ENCODE measurements at regions not wholly inside any gene's neighbourhood (a gene's known extent, or its start where the extent isn't known, plus 50 kb on each side); places are given as distances from the start of the nearest gene placed in this dataset.

DNA sequence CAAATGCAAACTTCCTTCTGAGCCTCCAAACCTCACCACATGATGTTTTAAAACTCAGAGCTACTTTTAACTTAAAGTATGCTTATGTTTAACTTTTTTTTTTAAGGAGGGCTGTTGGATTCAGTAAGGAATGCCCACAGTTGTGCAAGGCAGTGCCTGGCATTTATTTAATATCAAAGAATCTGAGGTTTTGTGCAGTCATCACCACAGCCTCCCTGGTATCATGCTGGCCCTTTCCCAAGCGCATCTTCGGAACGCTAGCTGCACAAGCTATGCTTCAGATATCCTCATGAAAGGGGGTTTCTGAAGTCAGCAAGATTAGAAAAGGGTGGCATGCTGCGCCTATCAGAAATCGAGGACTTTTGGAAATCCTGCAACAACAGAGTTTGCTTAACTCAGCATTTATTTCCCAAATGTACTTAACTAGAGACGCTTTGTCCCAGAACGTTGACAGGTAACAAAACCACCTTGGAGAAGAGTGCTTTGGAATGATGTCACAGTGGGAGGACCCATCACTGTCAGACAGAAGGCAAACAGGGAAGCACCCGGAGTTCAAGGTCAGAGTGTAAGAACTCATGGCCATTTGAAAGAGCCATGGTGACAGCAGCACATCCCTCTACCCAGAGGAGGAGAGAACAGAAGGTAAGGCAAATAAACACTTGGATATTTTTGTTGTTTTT, 120.2 kb upstream of the IGF1R start:
- no peak overlapping the region for H3K27ac Mint-ChIP-seq
- Histone ChIP-seq H3K27ac (ENCODE audit: low read length in 2 of 2) (no peak overlapping the region), H4K20me1 (ENCODE audit: control insufficient read depth, insufficient read depth, low read length, poor library complexity, severe bottlenecking) (no peaks in the 10 kb centered on the region), H3K4me3 (ENCODE audit: control extremely low read depth in 1 of 5, extremely low read depth in 1 of 5, insufficient read depth in 1 of 5, low read depth in 2 of 5, low read length in 4 of 5) (no peak overlapping the region), H3K79me2 (ENCODE audit: control insufficient read depth, insufficient read depth, low read length) (no peaks in the 10 kb centered on the region), H3K36me3 (replicated peaks in 1 of 2; ENCODE audit: control extremely low read depth in 1 of 2, control insufficient read depth in 1 of 2, extremely low read depth in 1 of 2, insufficient read depth in 2 of 2, low read length in 1 of 2) (no peaks in the 10 kb centered on the region), H3K4me1 (ENCODE audit: control insufficient read depth in 2 of 2, insufficient read depth in 2 of 2, low read length in 2 of 2) (peaks cover 0 to 3% of the 10 kb centered on the region in 2 donors), H3K27me3 (replicated peaks in 1 of 4; ENCODE audit: control extremely low read depth in 1 of 4, control insufficient read depth in 3 of 4, insufficient read depth in 4 of 4, low read length in 3 of 4) (no peaks in the 10 kb centered on the region), H3K9me3 (ENCODE audit: control extremely low read depth in 1 of 3, control insufficient read depth in 2 of 3, insufficient read depth in 1 of 3, low read length in 2 of 3) (no peaks in the 10 kb centered on the region), H2AFZ (ENCODE audit: insufficient read depth, low read depth, low read length, poor library complexity, severe bottlenecking) (no peak overlapping the region), H3K4me2 (replicated peaks; ENCODE audit: low read depth, low read length, poor library complexity, severe bottlenecking) (no peak overlapping the region), H3K9ac (ENCODE audit: low read length) (no peak overlapping the region)
- ChIA-PET POLR2A (no interaction called here), CTCF (interaction anchor here (1.2 kb wide), 1 partner anchor 9 kb away, joined by 7 read pairs; no protein-coding TSS in a partner anchor)
- intact Hi-C loops (cut with micrococcal nuclease): no loop called here
- H3K4me1 Mint-ChIP-seq: no peaks in the 10 kb centered on the region
- H3K27me3 Mint-ChIP-seq: peaks cover 25% of the 10 kb centered on the region
- no peaks in the 10 kb centered on the region for H3K9me3 Mint-ChIP-seq (ENCODE audit: insufficient read depth)
- ATAC-seq (ENCODE audit: low read depth) (no peak), DNase-seq (no peak)
- 95% methylated on average over 8 of the region's 8 CpGs for WGBS (ENCODE audit: insufficient coverage)
- TF ChIP-seq, protein P1, sequence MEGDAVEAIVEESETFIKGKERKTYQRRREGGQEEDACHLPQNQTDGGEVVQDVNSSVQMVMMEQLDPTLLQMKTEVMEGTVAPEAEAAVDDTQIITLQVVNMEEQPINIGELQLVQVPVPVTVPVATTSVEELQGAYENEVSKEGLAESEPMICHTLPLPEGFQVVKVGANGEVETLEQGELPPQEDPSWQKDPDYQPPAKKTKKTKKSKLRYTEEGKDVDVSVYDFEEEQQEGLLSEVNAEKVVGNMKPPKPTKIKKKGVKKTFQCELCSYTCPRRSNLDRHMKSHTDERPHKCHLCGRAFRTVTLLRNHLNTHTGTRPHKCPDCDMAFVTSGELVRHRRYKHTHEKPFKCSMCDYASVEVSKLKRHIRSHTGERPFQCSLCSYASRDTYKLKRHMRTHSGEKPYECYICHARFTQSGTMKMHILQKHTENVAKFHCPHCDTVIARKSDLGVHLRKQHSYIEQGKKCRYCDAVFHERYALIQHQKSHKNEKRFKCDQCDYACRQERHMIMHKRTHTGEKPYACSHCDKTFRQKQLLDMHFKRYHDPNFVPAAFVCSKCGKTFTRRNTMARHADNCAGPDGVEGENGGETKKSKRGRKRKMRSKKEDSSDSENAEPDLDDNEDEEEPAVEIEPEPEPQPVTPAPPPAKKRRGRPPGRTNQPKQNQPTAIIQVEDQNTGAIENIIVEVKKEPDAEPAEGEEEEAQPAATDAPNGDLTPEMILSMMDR (IDR thresholded peaks at IDR 0.05): no peak
- no peak overlapping the region for H3K4me3 Mint-ChIP-seq

DNA sequence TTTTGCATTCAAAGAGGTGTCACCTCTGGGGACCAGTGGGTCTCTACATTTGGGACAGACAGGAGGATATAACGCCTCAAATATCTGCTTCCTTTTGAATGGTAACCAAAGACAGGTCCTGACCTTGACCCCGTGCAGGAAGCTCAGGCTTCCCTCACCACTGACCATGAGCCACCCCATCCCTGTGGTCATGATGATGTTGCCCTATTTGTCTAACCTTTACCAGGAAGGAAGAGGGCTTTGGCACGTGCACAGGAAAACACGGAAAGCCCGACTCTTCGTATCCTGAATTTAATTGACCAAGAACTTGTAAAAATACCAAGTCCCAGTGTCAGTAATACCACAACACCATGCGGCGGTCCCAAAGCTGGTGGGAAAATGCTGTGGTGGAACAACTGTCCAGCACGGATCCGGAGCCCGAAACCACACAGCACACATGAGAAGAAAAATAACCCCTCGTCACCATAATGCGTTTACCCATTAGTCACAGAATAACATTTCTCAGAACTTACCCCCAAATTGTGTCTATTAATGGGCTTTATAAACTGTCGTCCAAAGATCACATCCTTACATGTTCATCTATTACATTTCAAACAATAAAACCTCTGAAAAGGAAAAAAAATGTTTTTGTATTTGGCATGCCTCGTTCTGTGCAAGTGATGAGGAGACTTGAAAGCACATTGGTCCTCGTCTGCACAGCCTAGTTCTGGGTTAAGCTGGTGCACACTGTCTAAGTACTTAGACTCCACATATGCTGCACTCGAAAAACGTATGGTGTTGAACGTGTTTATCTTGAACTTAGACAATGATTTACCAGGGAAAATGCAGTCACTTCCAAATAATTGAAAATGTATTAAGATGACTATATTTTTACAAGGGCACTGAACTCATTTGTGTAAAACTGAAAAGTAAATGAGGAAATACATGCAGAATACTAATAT, 118.9 kb upstream of the IGF1R start:
- DNase-seq: no peak
- no peak overlapping the region for H3K4me2 ChIP-seq (replicated peaks; ENCODE audit: low read depth, low read length, poor library complexity, severe bottlenecking)
- 86% methylated on average over 9 of the region's 19 CpGs for WGBS (ENCODE audit: insufficient coverage)
- no peaks in the 10 kb centered on the region for H4K20me1 ChIP-seq (ENCODE audit: control insufficient read depth, insufficient read depth, low read length, poor library complexity, severe bottlenecking)
- Mint-ChIP-seq H3K4me3 (no peak overlapping the region), H3K9me3 (ENCODE audit: insufficient read depth) (no peaks in the 10 kb centered on the region), H3K27me3 (peaks cover 27% of the 10 kb centered on the region), H3K4me1 (no peaks in the 10 kb centered on the region), H3K27ac (no peak overlapping the region)
- ChIA-PET POLR2A (no interaction called here), CTCF (interaction anchor here (1.3 kb wide), 1 partner anchor 9 kb away, joined by 4 read pairs; no protein-coding TSS in a partner anchor)
- no peaks in the 10 kb centered on the region for H3K9me3 ChIP-seq (ENCODE audit: control extremely low read depth in 1 of 3, control insufficient read depth in 2 of 3, insufficient read depth in 1 of 3, low read length in 2 of 3)
- intact Hi-C loops (cut with micrococcal nuclease): no loop called here
- no peak overlapping the region for H3K4me3 ChIP-seq (ENCODE audit: control extremely low read depth in 1 of 5, extremely low read depth in 1 of 5, insufficient read depth in 1 of 5, low read depth in 2 of 5, low read length in 4 of 5)
- H3K79me2 ChIP-seq (ENCODE audit: control insufficient read depth, insufficient read depth, low read length): no peaks in the 10 kb centered on the region
- no peak overlapping the region for H3K27ac ChIP-seq (ENCODE audit: low read length in 2 of 2)
- peaks cover 0 to 3% of the 10 kb centered on the region in 2 donors for H3K4me1 ChIP-seq (ENCODE audit: control insufficient read depth in 2 of 2, insufficient read depth in 2 of 2, low read length in 2 of 2)
- no peak overlapping the region for H2AFZ ChIP-seq (ENCODE audit: insufficient read depth, low read depth, low read length, poor library complexity, severe bottlenecking)
- no peaks in the 10 kb centered on the region for H3K36me3 ChIP-seq (replicated peaks in 1 of 2; ENCODE audit: control extremely low read depth in 1 of 2, control insufficient read depth in 1 of 2, extremely low read depth in 1 of 2, insufficient read depth in 2 of 2, low read length in 1 of 2)
- no peak overlapping the region for H3K9ac ChIP-seq (ENCODE audit: low read length)
- no peak for ATAC-seq (ENCODE audit: low read depth)
- TF ChIP-seq EZH2 (IDR thresholded peaks at IDR 0.05; ENCODE audit: borderline replicate concordance, insufficient read depth, low read depth, low read length, poor library complexity, severe bottlenecking): no peak
- TF ChIP-seq, protein P1 (IDR thresholded peaks at IDR 0.05): no peak
- H3K27me3 ChIP-seq (replicated peaks in 1 of 4; ENCODE audit: control extremely low read depth in 1 of 4, control insufficient read depth in 3 of 4, insufficient read depth in 4 of 4, low read length in 3 of 4): no peaks in the 10 kb centered on the region
